ENCODE measurements at regions not wholly inside any gene's neighbourhood (a gene's known extent, or its start where the extent isn't known, plus 50 kb on each side); places are given as distances from the start of the nearest gene placed in this dataset.
"Not testable (repeated sequence)": the region's sequence is repeated elsewhere in the genome, so short reads cannot be mapped to it uniquely, and the experiment has no call there.

GRCh38 chr4:159706704-159707103, 603.8 kb downstream of the RAPGEF2 start:
- Histone ChIP-seq H3K9me2 (replicated peaks; ENCODE audit: insufficient read depth, low read length) (no peaks in the 10 kb centered on the region), H3K4me1 (ENCODE audit: low read length) (no peaks in the 10 kb centered on the region), H2AFZ (ENCODE audit: low read length) (no peak overlapping the region), H3K36me3 (replicated peaks; ENCODE audit: insufficient read depth, low read length) (no peaks in the 10 kb centered on the region), H3K27ac (ENCODE audit: low read length) (no peak overlapping the region), H3K9me3 (replicated peaks; ENCODE audit: insufficient read depth, low read length) (no peaks in the 10 kb centered on the region), H3K27me3 (replicated peaks; ENCODE audit: insufficient read depth, low read length) (no peaks in the 10 kb centered on the region), H3K9ac (ENCODE audit: low read length) (no peak overlapping the region), H3F3A (ENCODE audit: insufficient read depth, low read length) (no peaks in the 10 kb centered on the region), H3K4me3 (ENCODE audit: low read length) (no peak overlapping the region), H3K4me2 (ENCODE audit: low read depth, low read length) (no peak overlapping the region), H4K20me1 (ENCODE audit: insufficient read depth, low read length) (no peaks in the 10 kb centered on the region), H3K79me2 (ENCODE audit: low read length) (no peaks in the 10 kb centered on the region)
- no peak for DNase-seq
- TF ChIP-seq EZH2phosphoT487 (IDR thresholded peaks at IDR 0.05; ENCODE audit: low read length) (no peak), CTCF (IDR thresholded peaks at IDR 0.05; ENCODE audit: low read length) (no peak), EZH2 (optimal IDR thresholded peaks at IDR 0.05; ENCODE audit: low read depth, low read length) (no peak)

GRCh38 chr4:159715180-159715579, 612.3 kb downstream of the RAPGEF2 start:
- not testable (repeated sequence) for H3K9me3 ChIP-seq (replicated peaks; ENCODE audit: insufficient read depth, low read length); H3K4me3 ChIP-seq (ENCODE audit: low read length); H3K9ac ChIP-seq (ENCODE audit: low read length); H4K20me1 ChIP-seq (ENCODE audit: insufficient read depth, low read length); H3K4me2 ChIP-seq (ENCODE audit: low read depth, low read length); H3K4me1 ChIP-seq (ENCODE audit: low read length); H2AFZ ChIP-seq (ENCODE audit: low read length); H3K36me3 ChIP-seq (replicated peaks; ENCODE audit: insufficient read depth, low read length); H3K27ac ChIP-seq (ENCODE audit: low read length); H3K27me3 ChIP-seq (replicated peaks; ENCODE audit: insufficient read depth, low read length); H3K9me2 ChIP-seq (replicated peaks; ENCODE audit: insufficient read depth, low read length); H3F3A ChIP-seq (ENCODE audit: insufficient read depth, low read length); H3K79me2 ChIP-seq (ENCODE audit: low read length); DNase-seq

- H3K79me2 ChIP-seq (ENCODE audit: low read length): no peaks in the 10 kb centered on the region
- no peak overlapping the region for H3K4me3 ChIP-seq (ENCODE audit: low read length)
- no peaks in the 10 kb centered on the region for H3F3A ChIP-seq (ENCODE audit: insufficient read depth, low read length)
- no peak for DNase-seq
- H3K4me2 ChIP-seq (ENCODE audit: low read depth, low read length): no peak overlapping the region
- H3K4me1 ChIP-seq (ENCODE audit: low read length): no peaks in the 10 kb centered on the region
- H3K36me3 ChIP-seq (replicated peaks; ENCODE audit: insufficient read depth, low read length): no peaks in the 10 kb centered on the region
- H3K27ac ChIP-seq (ENCODE audit: low read length): no peak overlapping the region
- H2AFZ ChIP-seq (ENCODE audit: low read length): no peak overlapping the region
- TF ChIP-seq CTCF (IDR thresholded peaks at IDR 0.05; ENCODE audit: low read length) (no peak), EZH2 (optimal IDR thresholded peaks at IDR 0.05; ENCODE audit: low read depth, low read length) (no peak), EZH2phosphoT487 (IDR thresholded peaks at IDR 0.05; ENCODE audit: low read length) (no peak)
- no peaks in the 10 kb centered on the region for H3K27me3 ChIP-seq (replicated peaks; ENCODE audit: insufficient read depth, low read length)
- no peaks in the 10 kb centered on the region for H4K20me1 ChIP-seq (ENCODE audit: insufficient read depth, low read length)
- H3K9ac ChIP-seq (ENCODE audit: low read length): no peak overlapping the region
- no peaks in the 10 kb centered on the region for H3K9me3 ChIP-seq (replicated peaks; ENCODE audit: insufficient read depth, low read length)
- no peaks in the 10 kb centered on the region for H3K9me2 ChIP-seq (replicated peaks; ENCODE audit: insufficient read depth, low read length)
Measured at GRCh38 chr4:159719531-159719930, 616.7 kb downstream of the RAPGEF2 start.

- Histone ChIP-seq H3K27ac (ENCODE audit: low read length) (no peak overlapping the region), H4K20me1 (ENCODE audit: insufficient read depth, low read length) (no peaks in the 10 kb centered on the region), H3F3A (ENCODE audit: insufficient read depth, low read length) (no peaks in the 10 kb centered on the region), H3K9me2 (replicated peaks; ENCODE audit: insufficient read depth, low read length) (no peaks in the 10 kb centered on the region), H3K79me2 (ENCODE audit: low read length) (no peaks in the 10 kb centered on the region), H2AFZ (ENCODE audit: low read length) (no peak overlapping the region), H3K4me1 (ENCODE audit: low read length) (no peaks in the 10 kb centered on the region), H3K36me3 (replicated peaks; ENCODE audit: insufficient read depth, low read length) (no peaks in the 10 kb centered on the region), H3K4me3 (ENCODE audit: low read length) (no peak overlapping the region), H3K9ac (ENCODE audit: low read length) (no peak overlapping the region), H3K4me2 (ENCODE audit: low read depth, low read length) (no peak overlapping the region), H3K27me3 (replicated peaks; ENCODE audit: insufficient read depth, low read length) (no peaks in the 10 kb centered on the region), H3K9me3 (replicated peaks; ENCODE audit: insufficient read depth, low read length) (no peaks in the 10 kb centered on the region)
- TF ChIP-seq CTCF (IDR thresholded peaks at IDR 0.05; ENCODE audit: low read length) (no peak), EZH2phosphoT487 (IDR thresholded peaks at IDR 0.05; ENCODE audit: low read length) (no peak), EZH2 (optimal IDR thresholded peaks at IDR 0.05; ENCODE audit: low read depth, low read length) (no peak)
- DNase-seq: no peak
Measured at GRCh38 chr4:159722052-159722451, 619.2 kb downstream of the RAPGEF2 start.

Data from MM.1S (cell line).